Lower leg skin (tissue), 3 donors: ENCODE measurements at regions not wholly inside any gene's neighbourhood (a gene's known extent, or its start where the extent isn't known, plus 50 kb on each side); places are given as distances from the start of the nearest gene placed in this dataset.

ENCODE experiments used
- CTCF ChIP-seq, 3 donors: fragments of 450-650 bp; IDR thresholded peaks; one replicate each; pipeline ENCODE4 v1.5.1; 2016; ENCODE audit warnings: antibody characterized with exemption in 3 of 3, mild to moderate bottlenecking in 3 of 3, moderate library complexity in 2 of 3
- POLR2A ChIP-seq, 2 donors: fragments of 450-650 bp; IDR thresholded peaks; one replicate each; pipeline ENCODE4 v1.6.1; 2016 to 2017; ENCODE audit warnings: antibody characterized with exemption in 2 of 2, mild to moderate bottlenecking in 1 of 2, moderate library complexity in 1 of 2

DNA sequence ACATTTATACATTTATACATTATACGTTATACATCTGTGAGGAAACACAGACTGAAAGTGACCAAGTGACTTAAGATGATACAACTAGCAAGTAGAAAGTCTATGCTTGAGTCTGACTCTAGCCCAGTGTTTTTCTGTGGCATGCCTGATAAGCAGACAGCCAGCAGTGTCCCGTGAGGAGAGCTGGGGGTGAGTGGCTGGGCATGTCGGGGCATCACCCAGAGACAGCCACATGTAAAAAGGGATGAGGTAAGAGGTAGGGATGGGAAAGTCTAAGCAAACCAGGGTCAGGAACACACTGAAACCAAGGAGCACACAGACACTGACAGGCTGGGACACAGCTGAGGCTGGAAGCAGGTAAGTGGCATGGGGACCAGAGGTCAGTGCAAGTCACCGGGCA is 333.2 kb downstream of the FOXO1 start:
- TF ChIP-seq CTCF (IDR thresholded peaks at IDR 0.05) = no peak
- TF ChIP-seq POLR2A (IDR thresholded peaks at IDR 0.05) = no peak
